ENCODE measurements at regions not wholly inside any gene's neighbourhood (a gene's known extent, or its start where the extent isn't known, plus 50 kb on each side); places are given as distances from the start of the nearest gene placed in this dataset.

- Mint-ChIP-seq H3K4me3 (no peak overlapping the region), H3K9me3 (no peaks in the 10 kb centered on the region), H3K36me3 (ENCODE audit: low read depth) (no peaks in the 10 kb centered on the region), H3K4me1 (peaks cover 39% of the 10 kb centered on the region), H3K27ac (no peak overlapping the region), H3K27me3 (ENCODE audit: insufficient read depth, low read depth, poor library complexity) (peaks cover 17% of the 10 kb centered on the region)
- TF ChIP-seq ZNF331 (CRISPR knock-in tag; IDR thresholded peaks at IDR 0.05; ENCODE audit: low read depth) (no peak), NANOG (IDR thresholded peaks at IDR 0.05; ENCODE audit: borderline replicate concordance) (no peak), EZH2phosphoT487 (IDR thresholded peaks at IDR 0.05; ENCODE audit: unreplicated experiment) (no peak), STAT1 (IDR thresholded peaks at IDR 0.05; ENCODE audit: unreplicated experiment) (no peak), CTCF (conservative IDR thresholded peaks at IDR 0.05; ENCODE audit: low read depth in 2 of 2) (no peak), EZH2 (IDR thresholded peaks at IDR 0.05; ENCODE audit: low read depth, unreplicated experiment) (no peak), CREB1 (CRISPR knock-in tag; IDR thresholded peaks at IDR 0.05; ENCODE audit: low read depth) (no peak), JUNB (IDR thresholded peaks at IDR 0.05; ENCODE audit: unreplicated experiment) (no peak)
- TF ChIP-seq, protein P1, sequence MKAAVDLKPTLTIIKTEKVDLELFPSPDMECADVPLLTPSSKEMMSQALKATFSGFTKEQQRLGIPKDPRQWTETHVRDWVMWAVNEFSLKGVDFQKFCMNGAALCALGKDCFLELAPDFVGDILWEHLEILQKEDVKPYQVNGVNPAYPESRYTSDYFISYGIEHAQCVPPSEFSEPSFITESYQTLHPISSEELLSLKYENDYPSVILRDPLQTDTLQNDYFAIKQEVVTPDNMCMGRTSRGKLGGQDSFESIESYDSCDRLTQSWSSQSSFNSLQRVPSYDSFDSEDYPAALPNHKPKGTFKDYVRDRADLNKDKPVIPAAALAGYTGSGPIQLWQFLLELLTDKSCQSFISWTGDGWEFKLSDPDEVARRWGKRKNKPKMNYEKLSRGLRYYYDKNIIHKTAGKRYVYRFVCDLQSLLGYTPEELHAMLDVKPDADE (IDR thresholded peaks at IDR 0.05) = no peak
- no peak overlapping the region for H2AFZ ChIP-seq
- H3K4me2 ChIP-seq = no peak overlapping the region
- H3K4me3 ChIP-seq = no peak overlapping the region
- ATAC-seq = no peak
- no peaks in the 10 kb centered on the region for H3K9me2 ChIP-seq (ENCODE audit: insufficient read depth)
- peaks cover 39% of the 10 kb centered on the region for H3K4me1 ChIP-seq (ENCODE audit: insufficient read depth)
- H3F3A ChIP-seq (replicated peaks; ENCODE audit: low read depth) = no peaks in the 10 kb centered on the region
- H3K27me3 ChIP-seq (ENCODE audit: insufficient read depth) = no peaks in the 10 kb centered on the region
- H3K27ac ChIP-seq (ENCODE audit: low read depth) = no peak overlapping the region
- H3K79me2 ChIP-seq (replicated peaks; ENCODE audit: insufficient read depth) = no peaks in the 10 kb centered on the region
- no peaks in the 10 kb centered on the region for H3K36me3 ChIP-seq (ENCODE audit: insufficient read depth)
- H4K20me1 ChIP-seq (replicated peaks; ENCODE audit: insufficient read depth) = no peaks in the 10 kb centered on the region
- no peak for DNase-seq (ENCODE audit: low spot score)
Measured at GRCh38 chr3:72593881-72594397, 254.3 kb downstream of the SHQ1 start.

- Histone ChIP-seq H3K27ac (ENCODE audit: low read depth) (peak overlapping the region; percentile 64; the same call in 1 of the 2 replicates), H4K20me1 (replicated peaks; ENCODE audit: insufficient read depth) (no peaks in the 10 kb centered on the region), H3K4me3 (no peak overlapping the region), H2AFZ (peak overlapping the region; percentile 57), H3K4me1 (ENCODE audit: insufficient read depth) (peaks cover 27% of the 10 kb centered on the region), H3K9me2 (ENCODE audit: insufficient read depth) (no peaks in the 10 kb centered on the region), H3K4me2 (peak overlapping the region; percentile 60), H3F3A (replicated peaks; ENCODE audit: low read depth) (no peaks in the 10 kb centered on the region), H3K36me3 (ENCODE audit: insufficient read depth) (no peaks in the 10 kb centered on the region), H3K27me3 (ENCODE audit: insufficient read depth) (no peaks in the 10 kb centered on the region), H3K79me2 (replicated peaks; ENCODE audit: insufficient read depth) (no peaks in the 10 kb centered on the region)
- no peaks in the 10 kb centered on the region for H3K9me3 Mint-ChIP-seq
- peak; percentile 60 for ATAC-seq
- TF ChIP-seq NANOG (IDR thresholded peaks at IDR 0.05; ENCODE audit: borderline replicate concordance) (no peak), JUNB (IDR thresholded peaks at IDR 0.05; ENCODE audit: unreplicated experiment) (no peak)
- peaks cover 17% of the 10 kb centered on the region for H3K27me3 Mint-ChIP-seq (ENCODE audit: insufficient read depth, low read depth, poor library complexity)
- no peaks in the 10 kb centered on the region for H3K36me3 Mint-ChIP-seq (ENCODE audit: low read depth)
- no peak overlapping the region for H3K27ac Mint-ChIP-seq
- peak; percentile 57 for DNase-seq (ENCODE audit: low spot score)
- H3K4me3 Mint-ChIP-seq = peak overlapping the region; percentile 22; the same call in 1 of the 3 replicates
- peaks cover 25% of the 10 kb centered on the region for H3K4me1 Mint-ChIP-seq
Measured at GRCh38 chr3:72591522-72592421, 256.5 kb downstream of the SHQ1 start.
